GM20000 (cell line): ENCODE measurements at regions not wholly inside any gene's neighbourhood (a gene's known extent, or its start where the extent isn't known, plus 50 kb on each side); places are given as distances from the start of the nearest gene placed in this dataset.

ENCODE experiments used
- DNase-seq: peaks from one replicate; pipeline ENCODE4 v3.0.0; 2012; ENCODE audit warnings: low spot score
- TF ChIP-seq, protein P1 (sequence below): IDR thresholded peaks from 2 replicates; pipeline ENCODE4 v1.5.1; 2012; ENCODE audit warnings: mild to moderate bottlenecking, control low read depth; ENCODE audit errors: extremely low read depth, missing control alignments

DNA sequence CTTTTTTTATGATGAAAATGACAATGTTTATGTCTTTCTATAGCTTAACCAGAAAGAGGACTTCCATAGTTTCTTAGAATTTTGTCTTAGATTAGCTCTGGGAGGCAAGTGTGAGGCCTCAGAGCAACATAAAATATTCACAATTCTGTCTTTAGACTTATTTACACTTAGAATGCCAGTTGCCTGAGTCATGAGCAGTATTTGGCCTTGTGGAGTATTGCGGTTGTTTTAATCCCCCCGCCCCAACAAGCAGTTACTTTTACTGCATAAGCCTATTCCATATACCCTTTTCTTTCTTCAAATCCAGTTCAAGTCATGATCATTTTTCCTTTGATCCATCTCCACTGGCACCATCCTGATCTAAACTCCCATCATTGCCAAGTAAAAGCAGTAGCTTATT is 198.0 kb upstream of the EGFLAM start:
- TF ChIP-seq, protein P1, sequence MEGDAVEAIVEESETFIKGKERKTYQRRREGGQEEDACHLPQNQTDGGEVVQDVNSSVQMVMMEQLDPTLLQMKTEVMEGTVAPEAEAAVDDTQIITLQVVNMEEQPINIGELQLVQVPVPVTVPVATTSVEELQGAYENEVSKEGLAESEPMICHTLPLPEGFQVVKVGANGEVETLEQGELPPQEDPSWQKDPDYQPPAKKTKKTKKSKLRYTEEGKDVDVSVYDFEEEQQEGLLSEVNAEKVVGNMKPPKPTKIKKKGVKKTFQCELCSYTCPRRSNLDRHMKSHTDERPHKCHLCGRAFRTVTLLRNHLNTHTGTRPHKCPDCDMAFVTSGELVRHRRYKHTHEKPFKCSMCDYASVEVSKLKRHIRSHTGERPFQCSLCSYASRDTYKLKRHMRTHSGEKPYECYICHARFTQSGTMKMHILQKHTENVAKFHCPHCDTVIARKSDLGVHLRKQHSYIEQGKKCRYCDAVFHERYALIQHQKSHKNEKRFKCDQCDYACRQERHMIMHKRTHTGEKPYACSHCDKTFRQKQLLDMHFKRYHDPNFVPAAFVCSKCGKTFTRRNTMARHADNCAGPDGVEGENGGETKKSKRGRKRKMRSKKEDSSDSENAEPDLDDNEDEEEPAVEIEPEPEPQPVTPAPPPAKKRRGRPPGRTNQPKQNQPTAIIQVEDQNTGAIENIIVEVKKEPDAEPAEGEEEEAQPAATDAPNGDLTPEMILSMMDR: no peak
- no peak for DNase-seq

DNA sequence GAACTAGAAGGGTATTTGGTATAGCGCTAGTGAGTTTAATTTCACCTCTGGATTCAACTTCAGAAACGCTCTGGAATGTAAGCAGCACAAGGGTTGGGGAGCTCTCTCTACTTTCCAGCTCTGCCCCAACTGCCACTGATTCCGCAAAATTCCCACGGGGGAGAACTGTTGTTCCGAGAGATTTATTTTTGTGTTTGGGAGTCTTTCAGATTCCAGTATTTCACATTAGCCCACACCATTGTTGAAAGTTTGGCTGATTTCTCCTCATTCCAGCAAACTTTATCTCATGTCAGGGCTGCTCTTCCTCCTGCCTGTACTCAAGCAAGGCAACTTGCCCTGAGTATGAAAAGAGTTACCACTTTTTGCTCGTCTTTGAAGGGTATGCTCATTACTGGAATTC is 198.5 kb upstream of the EGFLAM start:
- no peak for DNase-seq
- TF ChIP-seq, protein P1: no peak

DNA sequence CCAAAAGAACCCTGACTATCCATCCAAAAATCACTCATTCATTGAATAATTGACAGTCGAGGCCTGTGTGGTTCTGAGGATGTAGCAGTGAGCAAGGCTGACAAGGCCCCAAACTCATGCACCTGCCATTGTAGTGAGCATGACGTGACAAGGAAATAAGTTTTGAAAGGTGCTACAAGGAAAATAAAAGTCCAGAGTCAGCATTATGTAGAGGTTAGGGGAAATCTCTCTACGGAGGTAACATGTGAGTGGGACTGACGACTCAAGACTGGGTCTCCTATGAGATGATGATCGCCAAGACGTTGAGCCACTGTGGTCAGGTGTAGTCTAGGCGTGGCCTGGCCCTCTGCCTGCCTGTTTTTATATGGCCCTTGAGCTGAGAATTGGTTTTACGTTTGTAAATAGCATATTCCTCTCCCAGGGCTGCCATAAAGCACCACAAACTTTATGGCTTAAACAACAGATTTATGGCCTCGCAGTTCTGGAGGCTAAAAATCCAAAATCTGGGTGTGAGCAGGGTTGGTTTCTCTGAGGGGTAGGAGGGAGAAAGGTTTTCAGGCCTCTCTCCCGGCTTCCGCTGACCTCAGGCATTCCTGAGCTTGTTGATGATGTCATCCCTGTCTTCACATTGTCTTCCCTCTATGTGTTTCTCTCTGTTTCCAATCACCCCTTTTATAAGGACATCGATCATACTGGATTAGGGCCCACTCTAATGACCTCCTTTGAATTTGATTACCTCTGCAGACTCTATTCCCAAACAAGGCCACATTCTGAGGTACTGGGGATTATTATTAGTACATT is 206.4 kb upstream of the EGFLAM start:
- no peak for DNase-seq
- TF ChIP-seq, protein P1: no peak

DNA sequence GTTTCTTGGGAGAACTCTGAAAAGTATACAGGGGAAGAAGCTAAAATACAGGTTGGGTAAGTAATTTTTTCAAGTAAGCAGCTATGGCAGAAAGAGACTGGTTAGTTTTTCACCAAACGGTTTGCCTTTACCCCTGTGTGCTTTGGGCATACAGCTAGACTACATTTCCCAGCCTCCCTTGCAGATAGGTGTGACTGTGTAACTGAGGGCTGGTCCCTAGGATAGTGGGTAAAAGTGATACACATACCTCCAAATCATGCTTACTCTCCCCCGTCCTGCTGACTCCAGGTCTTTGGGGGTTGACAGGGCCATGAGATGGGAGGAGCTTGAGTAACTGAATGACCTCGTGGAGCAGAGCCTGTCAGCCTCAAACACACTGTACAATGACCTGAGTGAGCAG is 208.6 kb upstream of the GDNF start:
- no peak for DNase-seq
- TF ChIP-seq, protein P1: no peak

DNA sequence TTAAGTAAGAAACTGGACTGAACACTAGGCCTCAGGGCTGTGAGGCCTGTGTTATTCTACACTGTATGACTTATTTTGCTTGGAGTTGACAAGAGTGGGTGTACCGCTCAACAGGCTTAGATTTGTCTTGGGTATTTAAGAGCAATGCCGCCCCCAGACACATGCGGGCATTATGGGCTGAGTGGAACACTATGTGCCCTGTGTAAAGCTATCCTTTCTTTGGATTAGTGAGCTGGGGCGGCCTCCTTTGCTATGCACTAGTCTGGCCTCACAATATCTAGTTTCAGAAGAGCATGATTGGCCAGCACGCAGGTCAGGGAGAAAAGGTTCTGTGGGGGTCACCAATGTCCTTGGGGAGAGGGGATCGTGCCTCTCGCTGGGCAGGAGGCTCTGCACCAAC is 206.3 kb upstream of the GDNF start:
- DNase-seq: no peak
- TF ChIP-seq, protein P1: no peak

DNA sequence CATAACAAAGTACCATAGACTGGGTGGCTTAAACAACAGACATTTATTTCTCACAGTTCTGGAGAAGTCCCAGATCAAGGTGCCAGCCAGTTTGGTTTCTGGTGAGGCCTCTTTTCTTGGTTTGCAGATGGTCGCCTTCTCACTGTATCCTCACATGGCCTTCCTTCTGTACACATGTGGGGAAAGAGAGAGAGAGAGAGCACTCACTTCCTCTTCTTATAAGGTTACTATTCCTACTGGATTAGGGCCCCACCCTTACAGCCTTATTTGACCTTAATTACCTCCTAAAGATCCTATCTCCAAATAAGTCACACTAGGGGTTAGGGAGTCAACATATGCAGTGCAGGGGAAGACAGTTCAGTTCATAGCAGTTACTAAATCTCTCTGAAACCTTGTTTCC is 205.6 kb upstream of the GDNF start:
- TF ChIP-seq, protein P1: no peak
- DNase-seq: no peak

DNA sequence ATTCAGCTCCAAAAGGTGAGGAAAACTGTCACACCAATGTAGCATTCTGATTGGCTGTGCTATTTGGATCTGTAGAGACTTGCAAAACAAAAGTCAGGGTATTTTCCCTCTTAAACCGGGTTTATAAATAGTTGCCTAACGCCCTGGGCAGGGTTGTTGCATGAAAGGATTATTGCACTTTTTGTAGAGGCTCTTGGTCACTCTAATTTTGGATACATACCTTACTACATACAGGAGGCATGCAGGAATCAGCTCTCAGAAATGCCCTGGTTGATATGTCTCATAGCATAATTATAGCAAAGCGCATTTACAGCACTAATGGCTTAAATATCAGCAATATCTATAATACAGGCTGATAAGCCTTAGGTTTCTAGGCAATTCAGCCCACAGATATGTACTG is 200.0 kb upstream of the GDNF start:
- TF ChIP-seq, protein P1: no peak
- no peak for DNase-seq
